Endothelial cell of umbilical vein (primary cell): ENCODE measurements at regions not wholly inside any gene's neighbourhood (a gene's known extent, or its start where the extent isn't known, plus 50 kb on each side); places are given as distances from the start of the nearest gene placed in this dataset.

ENCODE experiments used
- BruUV-seq: library from RNA; stranded (reverse); fragments of 400-500 nt; replicated peaks from 2 replicates; lab custom pipeline; 2021; lab: Mats Ljungman, UMichigan
- CTCF ChIA-PET: fragments of 300-600, 350-600 bp; sonication (Branson Sonifier 250); formaldehyde crosslinking; loops from one replicate; lab custom pipeline; 2021; ENCODE audit warnings: antibody characterized with exemption, inconsistent platforms; lab: Charles Lee
- POLR2A ChIA-PET: fragments of 300-600, 350-600 bp; sonication (Branson Sonifier 250); formaldehyde crosslinking; loops from one replicate; lab custom pipeline; 2021; ENCODE audit warnings: antibody characterized with exemption, inconsistent platforms; lab: Charles Lee
- DNase-seq: peaks from one replicate; pipeline ENCODE4 v3.0.0-alpha.2; 2011; ENCODE audit warnings: low read depth, low spot score
- FAIRE-seq: peaks from 2 replicates; lab custom pipeline; 2011; peaks lifted over from hg19 to GRCh38; lab: Jason Lieb, UNC
- H2AFZ ChIP-seq: 2 replicates; pipeline ENCODE4 v1.6.0; 2012; ENCODE audit warnings: low read depth, low read length, control low read depth, inconsistent platforms
- H3K27ac ChIP-seq: 2 replicates; pipeline ENCODE4 v1.5.1; 2011; ENCODE audit warnings: low read depth, mild to moderate bottlenecking, control low read depth, low read length, moderate library complexity; ENCODE audit not compliant: insufficient read depth
- H3K27me3 ChIP-seq, 2 experiments: 2 replicates each; pipeline versions ENCODE4 v1.6.0 to v1.6.1; 2011; ENCODE audit warnings: low read length in 2 of 2, mixed read lengths in 1 of 2; ENCODE audit not compliant: control insufficient read depth in 2 of 2, insufficient read depth in 2 of 2
- H3K36me3 ChIP-seq, 2 experiments: 2 replicates in 1 of 2; 3 replicates in 1 of 2; pipeline ENCODE4 v1.5.1; 2011; ENCODE audit warnings: low read length in 2 of 2, mild to moderate bottlenecking in 1 of 2, moderate library complexity in 1 of 2; ENCODE audit not compliant: control insufficient read depth in 2 of 2, insufficient read depth in 2 of 2; ENCODE audit errors: extremely low read depth in 1 of 2
- H3K4me1 ChIP-seq: 3 replicates; pipeline ENCODE4 v1.5.1; 2011; ENCODE audit warnings: mild to moderate bottlenecking, low read length; ENCODE audit not compliant: control insufficient read depth, insufficient read depth; ENCODE audit errors: extremely low read depth
- H3K4me2 ChIP-seq: 2 replicates; pipeline ENCODE4 v1.6.1; 2011; ENCODE audit warnings: low read length, control low read depth, mixed read lengths; ENCODE audit not compliant: insufficient read depth
- H3K4me3 ChIP-seq, 3 experiments: fragments of 200-600 bp in 1 of 3; sonication (generic), shearing (Covaris generic) in 1 of 3; replicated peaks in 1 of 3; 2 replicates each; pipeline ENCODE4 v1.5.1; 2011 to 2016; ENCODE audit warnings: control low read depth in 3 of 3, low read length in 3 of 3, mild to moderate bottlenecking in 2 of 3, inconsistent platforms in 1 of 3, low read depth in 1 of 3, moderate library complexity in 1 of 3; ENCODE audit not compliant: insufficient read depth in 1 of 3
- H3K79me2 ChIP-seq: 2 replicates; pipeline ENCODE4 v1.6.0; 2012; ENCODE audit warnings: low read length, inconsistent platforms; ENCODE audit not compliant: control insufficient read depth, insufficient read depth
- H3K9ac ChIP-seq: replicated peaks from 2 replicates; pipeline ENCODE3; 2011; ENCODE audit warnings: low read length, control low read depth; ENCODE audit not compliant: insufficient read depth; ENCODE audit errors: extremely low read depth
- H3K9me1 ChIP-seq: replicated peaks from 3 replicates; pipeline ENCODE4 v1.6.0; 2011; ENCODE audit warnings: mild to moderate bottlenecking, low read length; ENCODE audit not compliant: control insufficient read depth, insufficient read depth; ENCODE audit errors: extremely low read depth
- H3K9me3 ChIP-seq: replicated peaks from 2 replicates; pipeline ENCODE4 v1.5.1; 2012; ENCODE audit warnings: low read length, inconsistent platforms; ENCODE audit not compliant: control insufficient read depth, insufficient read depth
- H4K20me1 ChIP-seq: replicated peaks from 2 replicates; pipeline ENCODE3; 2011; ENCODE audit warnings: mild to moderate bottlenecking, low read length; ENCODE audit not compliant: control insufficient read depth, insufficient read depth; ENCODE audit errors: extremely low read depth
- EZH2 ChIP-seq: IDR thresholded peaks from 2 replicates; pipeline ENCODE4 v1.6.1; 2012; ENCODE audit warnings: borderline replicate concordance, low read depth, mild to moderate bottlenecking, moderate library complexity, low read length, inconsistent platforms; ENCODE audit not compliant: severe bottlenecking
- FOS ChIP-seq: IDR thresholded peaks from 2 replicates; pipeline ENCODE4 v1.6.1; 2011; ENCODE audit warnings: mild to moderate bottlenecking, low read length, moderate library complexity, borderline replicate concordance; ENCODE audit not compliant: insufficient read depth
- GATA2 ChIP-seq: IDR thresholded peaks from 2 replicates; pipeline ENCODE4 v1.7.0; 2011; ENCODE audit warnings: low read depth, mild to moderate bottlenecking, moderate library complexity, mixed read lengths, low read length; ENCODE audit not compliant: insufficient read length, insufficient read depth
- JUN ChIP-seq: IDR thresholded peaks from 2 replicates; pipeline ENCODE4 v1.6.1; 2011; ENCODE audit warnings: borderline replicate concordance, low read depth; ENCODE audit not compliant: insufficient read length, insufficient read depth
- MYC ChIP-seq: IDR thresholded peaks from one replicate; pipeline ENCODE4 v1.6.1; 2011; ENCODE audit warnings: mild to moderate bottlenecking, low read depth, low read length
- POLR2A ChIP-seq: IDR thresholded peaks from 2 replicates; pipeline ENCODE4 v1.6.1; 2012; ENCODE audit warnings: low read depth, mild to moderate bottlenecking, control low read depth, low read length
- POLR2AphosphoS5 ChIP-seq: IDR thresholded peaks from 2 replicates; pipeline ENCODE4 v1.6.1; 2012; ENCODE audit warnings: low read depth, mild to moderate bottlenecking, control low read depth, low read length, moderate library complexity; ENCODE audit not compliant: insufficient read depth
- dilution Hi-C: fragments of 300-500 bp; cut with MboI; formaldehyde crosslinking; loops from one replicate; pipeline ENCODE4 v1.15.0; 2019; ENCODE audit warnings: low sequenced_read_pairs; ENCODE audit not compliant: extremely low pct_ligation_motif_present
- intact Hi-C: fragments of 100-400 bp; cut with micrococcal nuclease; formaldehyde crosslinking; loops from one replicate; pipeline ENCODE4 v1.10.0; 2022
- TF ChIP-seq, protein P1 (sequence below), 2 donors: IDR thresholded peaks; 1 replicate in 1 of 2; 2 replicates in 1 of 2; pipeline ENCODE4 v1.5.1; 2011; ENCODE audit warnings: low read length in 2 of 2, mild to moderate bottlenecking in 2 of 2, moderate library complexity in 2 of 2, control low read depth in 1 of 2, inconsistent platforms in 1 of 2, low read depth in 1 of 2; ENCODE audit not compliant: insufficient read depth in 1 of 2; ENCODE audit errors: extremely low read depth in 1 of 2
- TF ChIP-seq, protein P2 (sequence below): IDR thresholded peaks from 2 replicates; pipeline ENCODE4 v1.6.1; 2011; ENCODE audit not compliant: insufficient read depth, insufficient read length

DNA sequence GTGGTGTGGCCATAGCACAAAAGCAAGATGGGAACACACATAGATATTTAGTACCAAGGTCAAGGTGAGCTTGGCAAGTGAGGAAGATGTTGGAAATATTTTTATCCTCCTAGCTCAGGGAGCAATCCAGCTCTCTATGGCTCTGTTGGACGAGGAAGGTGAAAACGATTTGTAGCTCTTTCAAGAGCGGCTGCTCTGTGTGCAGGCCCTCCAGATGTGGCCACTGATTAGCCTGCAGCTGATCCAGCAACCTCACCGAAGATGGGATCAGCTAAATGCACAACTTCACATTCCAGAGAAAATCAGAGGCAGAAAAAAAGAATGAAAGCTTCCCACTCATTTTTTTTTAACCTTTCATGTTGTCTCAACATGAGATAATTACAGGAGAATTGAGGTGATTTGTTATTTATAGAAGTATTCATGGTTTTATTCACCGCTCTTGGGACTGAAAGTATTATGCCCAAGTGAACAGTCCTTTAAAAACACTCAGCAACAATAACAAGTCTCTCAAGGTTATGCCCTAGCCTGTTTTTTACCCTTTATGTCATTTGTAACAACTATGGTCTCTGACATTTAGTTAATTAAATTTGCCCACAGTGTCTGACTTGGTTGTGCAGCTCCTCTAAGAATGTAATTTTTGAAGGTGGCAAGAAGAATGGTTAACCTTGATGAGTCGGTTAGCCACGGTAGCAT lies 213.6 kb upstream of the ADARB2 start:
- no peak overlapping the region for H3K9ac ChIP-seq
- no TSS peak for BruUV-seq
- FAIRE-seq (no peak), DNase-seq (no peak)
- ChIA-PET POLR2A (no interaction called here), CTCF (no interaction called here)
- no peaks in the 10 kb centered on the region for H3K9me1 ChIP-seq
- no peaks in the 10 kb centered on the region for H4K20me1 ChIP-seq
- no peaks in the 10 kb centered on the region for H3K36me3 ChIP-seq
- H3K27me3 ChIP-seq: no peaks in the 10 kb centered on the region
- dilution Hi-C loops: no loop called here
- H2AFZ ChIP-seq: no peak overlapping the region
- no peaks in the 10 kb centered on the region for H3K4me1 ChIP-seq
- no peaks in the 10 kb centered on the region for H3K79me2 ChIP-seq
- TF ChIP-seq JUN: no peak
- TF ChIP-seq EZH2: no peak
- TF ChIP-seq POLR2A: no peak
- no peak for TF ChIP-seq MYC
- TF ChIP-seq, protein P1, sequence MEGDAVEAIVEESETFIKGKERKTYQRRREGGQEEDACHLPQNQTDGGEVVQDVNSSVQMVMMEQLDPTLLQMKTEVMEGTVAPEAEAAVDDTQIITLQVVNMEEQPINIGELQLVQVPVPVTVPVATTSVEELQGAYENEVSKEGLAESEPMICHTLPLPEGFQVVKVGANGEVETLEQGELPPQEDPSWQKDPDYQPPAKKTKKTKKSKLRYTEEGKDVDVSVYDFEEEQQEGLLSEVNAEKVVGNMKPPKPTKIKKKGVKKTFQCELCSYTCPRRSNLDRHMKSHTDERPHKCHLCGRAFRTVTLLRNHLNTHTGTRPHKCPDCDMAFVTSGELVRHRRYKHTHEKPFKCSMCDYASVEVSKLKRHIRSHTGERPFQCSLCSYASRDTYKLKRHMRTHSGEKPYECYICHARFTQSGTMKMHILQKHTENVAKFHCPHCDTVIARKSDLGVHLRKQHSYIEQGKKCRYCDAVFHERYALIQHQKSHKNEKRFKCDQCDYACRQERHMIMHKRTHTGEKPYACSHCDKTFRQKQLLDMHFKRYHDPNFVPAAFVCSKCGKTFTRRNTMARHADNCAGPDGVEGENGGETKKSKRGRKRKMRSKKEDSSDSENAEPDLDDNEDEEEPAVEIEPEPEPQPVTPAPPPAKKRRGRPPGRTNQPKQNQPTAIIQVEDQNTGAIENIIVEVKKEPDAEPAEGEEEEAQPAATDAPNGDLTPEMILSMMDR (IDR thresholded peaks at IDR 0.05; ENCODE audit: extremely low read depth in 1 of 2, insufficient read depth in 1 of 2, low read depth in 1 of 2, low read length in 2 of 2): no peak
- TF ChIP-seq POLR2AphosphoS5: no peak
- TF ChIP-seq, protein P2, sequence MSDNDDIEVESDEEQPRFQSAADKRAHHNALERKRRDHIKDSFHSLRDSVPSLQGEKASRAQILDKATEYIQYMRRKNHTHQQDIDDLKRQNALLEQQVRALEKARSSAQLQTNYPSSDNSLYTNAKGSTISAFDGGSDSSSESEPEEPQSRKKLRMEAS: no peak
- no peak for TF ChIP-seq FOS
- TF ChIP-seq GATA2: no peak
- no peak overlapping the region for H3K4me2 ChIP-seq
- intact Hi-C loops: no loop called here
- H3K9me3 ChIP-seq: peaks cover 3% of the 10 kb centered on the region
- H3K4me3 ChIP-seq: no peak overlapping the region
- H3K27ac ChIP-seq: no peak overlapping the region
